ENCODE measurements at regions not wholly inside any gene's neighbourhood (a gene's known extent, or its start where the extent isn't known, plus 50 kb on each side); places are given as distances from the start of the nearest gene placed in this dataset.

DNA sequence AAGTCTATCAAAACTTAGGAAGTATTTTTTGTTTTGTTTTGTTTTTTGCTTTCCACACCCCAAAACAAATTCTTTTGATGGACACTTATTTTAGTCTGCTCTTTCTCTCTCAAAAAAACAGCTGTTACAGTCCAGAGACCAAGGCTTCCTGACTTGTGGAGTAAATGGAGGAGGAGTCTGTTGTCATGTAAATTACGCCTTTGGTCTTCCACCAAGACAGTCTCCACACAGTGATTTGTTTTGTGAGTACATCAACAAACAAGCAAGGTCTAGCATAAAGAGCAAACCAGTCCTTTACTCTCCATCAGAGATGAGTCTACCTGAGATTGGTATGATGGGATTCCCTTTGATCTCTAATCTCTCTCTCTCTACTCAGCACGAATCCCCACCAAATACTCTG, 588.0 kb upstream of the ARID1B start:
- no peak for DNase-seq (ENCODE audit: low spot score)

DNA sequence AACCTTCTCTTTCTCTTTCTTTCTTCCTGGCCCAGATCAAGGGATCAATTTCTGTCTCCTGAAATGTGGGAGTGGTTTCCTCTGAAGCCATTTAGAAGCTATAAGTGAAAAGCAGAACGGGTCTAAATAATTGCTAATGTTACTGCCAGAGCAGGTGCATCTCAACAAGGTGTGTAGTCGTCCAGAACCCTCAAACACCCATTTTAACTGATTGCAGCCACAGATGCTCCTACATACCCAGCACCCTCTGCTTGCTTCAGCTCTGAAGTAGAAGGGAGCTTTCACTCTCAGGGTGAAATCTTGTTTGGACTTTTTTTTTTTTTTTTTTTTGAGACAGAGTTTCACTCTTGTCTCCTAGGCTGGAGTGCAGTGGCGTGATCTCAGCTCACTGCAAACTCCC, 592.1 kb upstream of the ARID1B start:
- DNase-seq (ENCODE audit: low spot score) = no peak

DNA sequence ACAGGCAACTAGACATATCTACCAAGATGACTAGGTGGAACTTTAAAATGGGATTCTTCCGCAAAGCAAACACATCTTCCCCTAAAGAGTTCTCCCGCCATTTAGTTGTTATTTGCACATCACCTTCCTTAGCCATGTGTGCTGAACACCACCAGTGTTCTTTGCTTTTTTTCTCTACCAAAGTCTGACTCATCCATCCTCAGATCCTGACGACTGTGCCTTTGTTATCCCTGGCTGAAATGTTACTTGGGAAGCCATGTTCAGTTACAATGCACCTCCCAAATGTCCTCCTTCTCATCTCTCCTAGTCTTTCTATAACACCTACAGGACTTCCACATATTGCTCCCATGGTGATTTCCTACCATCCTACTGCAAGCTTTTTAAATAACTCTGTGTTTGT, 593.5 kb upstream of the ARID1B start:
- no peak for DNase-seq (ENCODE audit: low spot score)

DNA sequence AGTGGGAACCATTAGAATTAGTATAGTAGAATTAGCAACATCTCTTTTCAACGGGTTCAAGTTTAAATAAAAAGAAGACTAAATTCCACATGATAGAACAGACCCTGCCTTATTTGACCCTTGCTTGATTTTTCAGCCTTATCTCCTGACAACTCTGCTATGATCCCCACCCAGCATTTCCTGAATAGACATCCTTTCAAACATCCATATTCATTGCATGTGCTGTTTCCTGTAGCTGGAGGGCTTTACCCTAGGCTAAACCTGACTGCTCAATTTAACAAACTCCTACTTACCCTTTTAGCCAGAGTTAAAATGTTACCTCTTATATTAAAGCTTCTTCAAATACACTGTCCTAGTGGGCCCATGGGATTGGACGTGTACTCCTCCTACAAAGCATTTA, 594.8 kb upstream of the ARID1B start:
- no peak for DNase-seq (ENCODE audit: low spot score)

DNA sequence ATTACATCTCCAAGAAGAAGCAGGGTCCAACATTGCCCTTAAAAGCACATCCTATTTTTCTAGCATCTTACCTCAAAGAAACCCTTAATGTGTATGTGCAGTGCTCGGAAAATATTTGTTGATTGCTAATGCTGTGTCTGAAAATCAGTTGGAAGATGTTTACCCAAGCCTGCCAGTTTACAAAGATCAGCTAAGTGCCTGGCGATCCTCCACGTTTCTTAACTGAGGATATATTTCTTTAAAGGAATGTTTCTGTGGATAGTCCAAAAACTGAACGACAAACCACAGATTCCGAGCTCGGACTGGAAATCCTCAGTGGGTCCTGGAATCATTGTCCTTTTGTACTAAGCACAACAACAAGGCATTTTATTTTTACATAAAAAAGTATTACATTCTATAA, 595.7 kb upstream of the ARID1B start:
- no peak for DNase-seq (ENCODE audit: low spot score)

DNA sequence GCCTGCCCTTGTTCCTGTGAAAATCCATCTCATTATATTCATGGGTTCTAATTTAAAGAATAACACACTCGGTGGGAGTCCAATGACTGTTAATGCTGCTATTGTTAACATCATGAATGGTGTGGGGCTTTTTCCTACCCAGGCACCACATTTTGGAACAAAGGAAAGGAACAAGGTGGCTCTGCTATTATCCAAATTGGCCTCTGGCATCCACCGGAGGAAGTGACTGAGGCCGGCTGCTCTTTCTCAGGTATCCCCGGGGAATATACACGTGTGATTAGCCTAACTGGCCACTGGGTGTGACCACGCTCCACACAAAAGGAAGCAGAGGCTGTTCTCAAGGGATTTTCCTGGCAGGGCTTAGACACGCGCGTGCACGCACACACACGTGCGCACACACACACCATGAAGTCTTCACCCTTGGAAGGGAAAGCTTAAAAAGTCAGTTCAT, 601.2 kb upstream of the ARID1B start:
- DNase-seq (ENCODE audit: low spot score) = no peak

DNA sequence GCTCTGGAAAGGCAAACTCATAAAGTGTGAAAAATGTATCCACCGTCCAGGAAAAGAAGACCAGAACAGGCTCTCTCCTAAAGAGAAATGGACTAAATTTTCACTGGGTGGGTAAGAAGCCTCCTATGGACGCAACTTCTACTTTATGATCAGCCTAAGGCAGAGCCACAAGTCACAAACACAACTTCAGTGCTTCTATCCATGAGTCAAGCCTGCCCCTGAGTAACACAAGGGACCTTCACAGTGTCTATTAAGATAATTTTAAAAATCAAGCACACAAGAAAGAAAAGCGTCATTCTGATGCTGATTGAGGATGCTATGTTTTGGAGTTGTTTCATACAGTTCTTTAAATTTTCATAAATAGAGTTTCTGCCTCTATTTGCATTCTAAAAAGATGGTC, 601.7 kb upstream of the ARID1B start:
- no peak for DNase-seq (ENCODE audit: low spot score)

DNA sequence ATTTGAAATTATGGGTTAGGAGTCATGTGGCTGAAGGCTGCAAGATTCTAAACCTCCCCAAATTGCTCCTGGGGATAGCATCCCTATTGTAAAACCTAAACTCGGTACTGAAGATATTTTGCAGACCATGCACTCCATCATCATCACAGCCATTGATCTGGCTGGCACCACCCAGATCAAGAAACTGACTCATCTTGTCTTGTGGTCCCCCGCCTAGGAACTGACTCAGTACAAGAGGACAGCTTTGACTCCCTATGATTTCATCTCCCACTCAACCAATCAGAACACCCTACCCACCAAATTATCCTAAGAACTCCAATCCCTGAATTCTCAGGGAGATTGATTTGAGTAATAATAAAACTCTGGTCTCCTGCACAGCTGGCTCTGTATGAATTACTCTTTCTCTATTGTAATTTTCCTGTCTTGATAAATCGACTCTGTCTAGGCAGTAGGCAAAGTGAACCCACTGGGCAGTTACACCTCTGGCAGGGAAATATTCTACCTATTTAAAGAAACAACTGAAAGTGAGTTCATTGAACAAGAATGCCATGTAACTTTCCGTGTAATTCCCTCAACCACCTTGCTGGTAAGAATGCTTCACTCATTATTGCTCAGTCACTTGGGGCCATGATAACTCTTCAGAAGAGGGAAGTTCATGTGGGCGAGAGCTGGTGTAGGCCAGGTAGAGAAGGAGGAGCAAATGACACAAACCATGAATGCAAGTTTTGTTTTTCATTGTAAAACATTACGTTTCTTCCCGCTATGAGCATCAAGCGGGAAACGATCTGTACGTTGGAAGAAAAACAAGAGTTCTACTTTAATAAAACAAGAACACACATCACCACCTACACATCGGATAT, 602.9 kb upstream of the ARID1B start:
- DNase-seq (ENCODE audit: low spot score) = no peak

DNA sequence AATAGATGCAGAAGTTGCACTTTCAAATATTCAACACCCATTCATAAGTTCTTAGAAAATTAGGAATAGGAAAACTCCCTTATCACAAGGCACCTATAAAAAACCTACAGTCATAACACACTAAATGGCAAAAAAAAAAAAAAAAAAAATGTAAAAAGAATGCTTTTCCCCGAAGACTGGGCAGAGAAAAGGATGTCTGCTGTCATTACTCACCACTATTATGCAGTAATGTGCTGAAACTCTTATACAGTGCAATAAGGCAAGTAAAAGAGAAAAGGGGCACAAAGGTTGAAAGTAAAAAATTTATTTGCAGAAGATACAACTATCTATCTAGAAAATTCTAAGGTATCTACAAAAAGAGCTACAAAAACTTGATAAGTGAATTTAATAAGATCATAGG, 607.8 kb upstream of the ARID1B start:
- DNase-seq (ENCODE audit: low spot score) = no peak

DNA sequence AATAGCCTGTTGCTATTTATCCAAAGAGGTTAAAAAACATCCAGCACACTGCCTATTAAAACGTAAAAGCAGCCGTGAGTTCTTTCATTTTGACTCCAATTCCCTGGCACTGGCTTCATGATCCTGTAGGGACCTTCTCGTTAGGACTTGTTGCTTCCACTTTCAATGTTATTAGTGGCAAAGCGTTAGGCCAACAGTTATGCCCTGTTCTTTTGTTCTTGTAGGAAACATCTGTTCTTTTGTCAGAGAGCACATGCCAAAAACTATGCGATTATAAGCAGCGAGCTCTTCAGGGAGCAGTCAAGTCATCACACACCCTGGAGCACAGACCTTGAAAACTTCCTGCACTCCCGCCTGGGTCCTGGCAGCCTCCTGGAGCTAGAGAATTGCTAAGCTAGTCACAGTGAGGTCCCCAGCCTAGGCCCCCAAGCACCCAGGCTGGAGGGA, 609.5 kb upstream of the ARID1B start:
- no peak for DNase-seq (ENCODE audit: low spot score)

DNA sequence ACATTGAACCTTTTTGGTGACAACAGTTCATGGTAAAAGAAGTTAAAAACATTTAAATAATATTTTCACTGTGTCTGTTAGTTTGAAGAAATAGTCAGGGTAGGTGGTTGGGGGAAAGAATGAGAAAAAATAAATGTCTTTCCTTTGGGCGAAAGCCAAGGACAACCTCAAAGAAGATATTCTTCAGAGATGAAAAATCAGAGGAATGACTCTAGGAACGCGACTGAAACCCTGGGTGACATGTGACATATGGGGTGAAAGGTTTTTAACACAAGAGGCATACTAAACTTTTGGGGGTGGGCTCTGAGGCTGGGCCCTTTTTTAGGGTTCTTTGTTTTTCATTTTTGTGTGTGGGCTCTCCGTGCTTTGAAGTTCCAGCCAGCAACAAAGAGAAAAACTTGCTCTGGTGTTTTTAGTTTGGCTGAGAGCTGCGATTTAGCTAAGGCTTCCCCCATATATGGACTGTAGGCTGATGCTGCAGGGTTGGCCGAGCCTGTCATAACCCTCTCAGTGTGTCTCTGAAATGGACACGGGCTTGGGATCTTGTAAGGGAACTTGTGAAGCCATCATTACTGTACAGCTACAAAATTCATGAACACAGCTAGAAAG, 610.1 kb upstream of the ARID1B start:
- no peak for DNase-seq (ENCODE audit: low spot score)

DNA sequence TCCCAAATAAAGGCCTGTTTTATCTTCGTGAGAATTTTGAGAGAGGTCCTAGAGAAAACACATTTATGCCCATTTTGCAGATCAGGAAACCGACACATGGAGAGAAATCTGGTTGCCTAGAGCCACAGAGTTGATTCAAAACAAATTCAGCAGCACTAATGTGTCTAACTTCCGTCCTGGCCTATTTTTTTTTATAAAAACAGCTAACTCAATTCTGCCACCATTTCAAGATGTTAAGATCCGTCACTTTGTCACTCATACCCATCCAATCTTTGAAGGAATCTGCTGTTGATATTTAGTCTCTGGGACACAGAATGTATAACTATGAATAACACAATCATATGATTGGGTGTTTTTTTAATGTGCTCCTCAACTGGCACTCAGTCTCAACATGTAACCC, 611.1 kb upstream of the ARID1B start:
- DNase-seq (ENCODE audit: low spot score) = no peak

DNA sequence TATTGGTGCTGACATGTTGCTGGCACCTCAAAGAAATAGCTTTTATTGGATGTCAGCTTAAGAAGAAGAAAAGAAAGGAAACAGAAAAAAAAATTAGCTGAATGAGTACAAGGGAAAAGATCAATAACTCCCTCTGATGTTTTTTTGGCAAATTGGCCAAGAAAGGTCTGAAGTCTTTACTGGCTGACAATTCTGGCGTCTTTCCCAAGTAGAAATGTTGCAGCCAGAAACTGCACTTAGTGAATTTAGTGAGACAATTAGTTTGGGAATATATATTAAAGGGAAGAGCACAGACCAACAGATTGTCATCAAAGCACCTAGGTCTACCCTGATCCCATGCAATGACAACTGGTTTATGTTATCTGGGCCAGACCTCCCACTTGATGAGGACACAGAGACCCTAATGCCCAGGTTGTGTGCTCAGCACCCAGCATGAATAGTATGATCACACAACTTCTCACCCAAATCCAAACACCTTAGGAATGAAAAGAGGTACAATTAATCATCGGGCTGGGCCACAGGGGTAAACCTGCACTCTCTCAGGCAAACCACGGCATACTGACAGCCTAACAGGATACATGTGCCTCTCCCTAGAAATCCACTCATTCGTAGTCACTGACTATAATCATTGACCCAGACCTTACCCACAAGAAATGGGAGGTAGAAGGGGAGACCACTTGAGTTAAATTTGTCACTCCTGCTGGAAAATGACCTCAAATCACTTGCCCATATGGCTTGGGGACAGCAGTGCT, 612.3 kb upstream of the ARID1B start:
- DNase-seq (ENCODE audit: low spot score) = no peak

DNA sequence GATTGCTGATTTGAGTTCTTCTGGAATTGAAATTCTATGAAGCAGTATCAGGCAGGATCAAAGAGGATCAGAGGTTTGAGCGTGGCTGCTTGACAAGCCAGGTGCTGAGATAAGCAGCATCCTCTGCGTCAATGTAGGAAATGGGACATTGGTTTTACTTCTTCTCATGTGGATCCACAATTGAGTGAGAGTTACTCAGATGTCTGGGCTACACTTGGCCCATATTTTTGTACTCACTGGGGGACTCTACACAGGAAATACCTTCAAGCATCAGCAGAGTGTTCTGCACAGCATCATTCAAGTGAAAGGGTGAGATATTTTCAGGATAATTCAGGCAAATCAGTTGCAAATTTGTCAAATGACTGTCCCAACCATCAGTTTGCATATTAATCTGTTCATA, 613.9 kb upstream of the ARID1B start:
- no peak for DNase-seq (ENCODE audit: low spot score)

DNA sequence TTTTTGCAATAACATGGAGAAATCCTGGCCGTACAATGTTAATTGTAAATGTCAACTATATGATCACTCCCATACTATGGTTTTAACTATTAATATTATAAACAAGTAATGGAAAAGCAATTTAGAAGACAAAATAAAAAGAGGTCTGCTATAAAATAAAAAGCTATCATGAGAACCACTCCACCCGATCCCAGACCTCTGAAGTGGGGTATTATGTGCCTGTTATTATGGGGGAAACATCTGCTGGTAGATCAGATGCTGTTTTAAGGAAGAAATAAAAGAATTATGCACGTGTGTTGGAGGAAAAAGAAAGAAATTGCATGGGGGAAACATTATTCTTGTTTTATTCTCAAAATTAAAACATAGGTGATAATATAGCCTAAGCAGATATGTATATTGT, 615.7 kb upstream of the ARID1B start:
- no peak for DNase-seq (ENCODE audit: low spot score)

DNA sequence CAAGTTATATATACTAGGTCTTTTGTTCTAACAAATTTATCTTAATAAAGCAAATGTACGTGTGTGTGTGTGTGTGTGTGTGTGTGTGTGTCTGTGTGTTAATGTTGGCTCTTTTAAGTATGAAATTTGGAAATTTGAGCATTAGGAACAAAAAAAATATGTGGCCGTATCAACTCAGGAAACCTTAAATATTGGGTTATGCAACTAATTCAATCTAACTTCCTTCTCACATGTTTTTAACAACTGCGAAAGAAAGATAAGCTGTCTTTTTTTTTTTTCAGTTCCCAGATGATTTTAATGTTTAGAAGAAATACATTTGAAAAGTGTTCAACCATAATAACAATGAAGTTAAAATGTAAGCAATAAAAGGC, 616.4 kb upstream of the ARID1B start:
- DNase-seq (ENCODE audit: low spot score) = no peak

DNA sequence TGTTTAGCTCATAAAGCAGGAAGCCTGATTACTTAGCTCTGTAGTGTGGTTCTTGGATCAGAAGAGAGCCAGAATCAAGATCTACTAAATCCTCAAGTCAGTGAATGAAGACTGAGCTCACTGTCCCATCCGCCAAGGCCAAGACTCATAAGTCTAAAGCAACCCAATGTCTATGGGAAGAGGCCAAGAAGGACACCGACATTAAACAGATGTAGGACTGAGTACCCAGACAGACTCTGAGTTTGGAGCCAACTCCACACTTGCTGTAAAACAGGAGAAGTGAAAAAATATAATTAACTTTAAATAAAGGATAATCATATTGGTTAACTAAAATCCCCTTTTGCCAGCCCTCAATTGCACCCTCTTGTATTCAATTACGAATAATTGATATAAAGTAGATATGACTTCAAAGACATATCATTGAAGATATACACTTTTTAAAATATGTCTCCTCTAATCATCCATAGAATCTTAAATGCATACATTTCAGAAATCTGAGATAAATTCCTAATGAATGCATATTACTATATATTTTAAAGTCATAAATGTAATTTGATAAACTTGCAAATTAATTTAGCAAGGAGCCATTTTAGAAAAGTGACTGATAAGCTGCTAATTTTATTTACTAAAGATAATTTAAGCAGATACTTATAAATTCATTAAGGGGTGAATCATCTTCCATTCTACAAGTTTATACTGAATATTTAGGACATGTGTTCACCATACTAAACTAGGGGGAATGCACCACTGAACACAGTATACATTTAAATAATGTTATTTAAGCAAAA, 617.0 kb upstream of the ARID1B start:
- no peak for DNase-seq (ENCODE audit: low spot score)

DNA sequence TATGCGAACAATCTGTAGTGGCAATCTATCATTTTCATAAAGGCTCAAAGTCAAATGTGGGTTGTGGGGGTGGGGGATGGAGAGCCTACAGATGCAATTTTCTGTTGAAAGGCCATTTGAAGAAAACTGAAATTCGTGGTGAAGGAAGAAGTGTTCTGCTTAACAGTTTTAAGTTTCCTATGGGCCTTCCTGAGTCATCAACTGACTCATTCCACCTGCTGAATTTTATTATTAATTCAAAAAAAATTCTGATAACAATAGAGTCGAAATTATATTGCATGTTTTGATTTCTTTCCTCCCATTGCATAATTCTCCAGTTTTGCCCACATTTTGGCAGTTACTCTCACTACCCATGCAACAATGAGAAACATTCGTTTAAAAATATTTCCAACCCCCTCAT, 622.3 kb upstream of the ARID1B start:
- peak; percentile 69 for DNase-seq (ENCODE audit: low spot score)

DNA sequence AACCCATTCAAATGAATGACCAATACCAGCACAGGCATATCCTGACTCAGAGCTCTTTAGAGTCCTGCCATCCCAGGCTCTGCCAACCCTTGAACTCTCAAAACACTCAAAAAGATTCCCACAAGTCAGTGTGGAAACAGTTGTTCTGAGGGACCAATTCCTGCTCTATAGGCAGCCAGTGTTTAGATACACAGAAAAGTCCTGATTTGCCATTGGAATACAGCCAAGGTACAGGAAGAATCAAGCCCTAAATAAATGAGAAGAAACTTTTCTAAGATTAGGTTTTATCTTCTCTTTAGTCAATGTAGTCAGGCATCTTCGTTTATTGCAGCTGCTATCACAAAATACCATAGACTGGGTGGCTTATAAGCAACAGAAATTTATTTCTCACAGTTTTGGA, 626.8 kb upstream of the ARID1B start:
- no peak for DNase-seq (ENCODE audit: low spot score)

DNA sequence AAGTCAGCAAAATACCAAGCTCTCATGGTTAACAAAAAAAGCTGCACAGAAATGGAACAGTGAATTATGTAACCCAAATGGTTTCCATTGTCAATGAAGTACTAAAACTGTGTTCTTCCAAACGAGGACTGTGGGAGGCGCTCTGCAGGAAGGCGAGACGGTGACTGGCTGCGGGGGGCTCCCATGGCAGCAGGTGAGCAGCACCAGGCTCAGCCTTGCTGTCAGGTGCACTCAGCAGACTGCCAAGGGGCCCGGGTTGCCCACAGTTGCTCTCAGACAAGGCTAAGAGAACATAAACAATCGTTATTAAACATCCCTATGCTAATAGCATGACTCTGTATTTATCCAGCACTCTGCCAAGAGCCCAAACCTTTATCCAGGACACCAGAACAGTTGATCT, 630.3 kb upstream of the ARID1B start:
- DNase-seq (ENCODE audit: low spot score) = no peak

DNA sequence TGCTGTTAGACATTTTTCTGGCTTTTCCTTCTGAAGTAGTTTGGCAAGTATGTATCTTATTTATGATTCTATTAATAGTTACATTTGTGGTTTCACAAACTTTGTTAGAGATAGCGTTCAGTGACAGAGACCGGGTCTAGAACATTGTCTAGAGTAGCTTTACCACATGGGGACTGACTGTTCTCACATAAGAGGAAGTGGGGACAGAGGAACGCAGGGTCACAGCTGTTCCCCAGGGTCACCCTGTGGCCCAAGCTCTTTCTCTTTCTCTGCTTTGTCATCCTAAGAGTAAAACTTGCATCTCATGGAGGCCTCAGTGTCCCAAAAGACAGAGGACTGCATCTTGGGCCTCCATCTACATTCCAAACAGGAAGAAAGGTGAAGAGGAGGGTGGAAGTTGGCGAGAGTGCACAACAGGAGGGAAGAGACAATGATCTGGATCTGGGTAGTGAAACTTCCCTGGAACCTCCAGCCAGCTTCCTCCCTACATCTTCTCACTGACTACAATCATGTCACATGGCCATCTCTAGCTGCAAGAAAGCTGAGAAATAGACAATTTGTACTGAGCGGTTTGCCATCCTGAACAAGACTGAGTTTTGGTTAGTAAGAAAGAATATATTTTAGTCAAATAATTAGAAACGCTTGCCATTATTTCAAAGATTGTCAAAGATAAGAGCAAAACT, 645.8 kb upstream of the ARID1B start:
- DNase-seq (ENCODE audit: low spot score) = no peak

DNA sequence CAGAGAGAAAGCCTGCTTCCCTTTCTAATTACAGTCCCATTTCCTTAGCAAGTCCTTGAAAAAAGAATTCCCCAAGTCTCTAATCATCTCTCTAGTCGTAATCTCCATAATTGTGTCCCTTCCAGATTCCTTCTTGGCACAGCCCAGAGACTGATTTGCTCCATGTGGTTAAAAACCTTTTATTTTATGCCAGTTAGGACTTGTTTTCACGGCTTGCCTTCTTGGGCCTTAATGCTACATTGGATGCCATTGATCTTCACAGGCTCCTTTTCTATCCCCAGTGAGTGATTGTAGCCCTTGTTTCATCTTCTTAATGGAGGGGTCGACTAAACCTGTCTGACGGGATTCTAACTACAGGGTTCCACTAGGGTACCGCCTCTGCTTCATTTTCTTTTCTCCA, 650.6 kb upstream of the ARID1B start:
- DNase-seq (ENCODE audit: low spot score) = no peak
